NOMO-1 treated with DMSO at 0.1 percent for 48 hours (cell line): ENCODE measurements at regions not wholly inside any gene's neighbourhood (a gene's known extent, or its start where the extent isn't known, plus 50 kb on each side); places are given as distances from the start of the nearest gene placed in this dataset.

Experiments
- DNase-seq: peaks from one replicate; lab custom pipeline; 2025; ENCODE audit not compliant: unreplicated experiment; lab: John Stamatoyannopoulos, UW

DNA sequence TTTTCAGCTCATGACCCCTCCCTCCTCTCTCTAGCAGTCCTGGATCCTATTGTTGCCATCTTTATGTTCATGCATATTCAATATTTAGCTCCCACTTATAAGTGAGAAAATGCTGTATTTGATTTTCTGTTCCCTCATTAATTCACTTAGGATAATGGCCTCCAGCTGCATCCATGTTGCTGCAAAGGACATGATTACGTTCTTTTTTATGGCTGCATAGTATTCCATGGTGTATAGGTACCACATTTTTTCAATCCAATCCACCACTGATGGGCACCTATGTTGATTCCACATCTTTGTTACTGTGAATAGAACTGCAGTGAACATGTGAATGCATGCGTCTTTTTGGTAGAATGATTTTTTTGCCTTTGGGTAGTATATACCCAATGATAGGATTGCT, 188.4 kb downstream of the FOXL1 start:
- no peak for DNase-seq

GRCh38 chr16:86768228-86768791, 190.0 kb downstream of the FOXL1 start:
- no peak for DNase-seq

DNA sequence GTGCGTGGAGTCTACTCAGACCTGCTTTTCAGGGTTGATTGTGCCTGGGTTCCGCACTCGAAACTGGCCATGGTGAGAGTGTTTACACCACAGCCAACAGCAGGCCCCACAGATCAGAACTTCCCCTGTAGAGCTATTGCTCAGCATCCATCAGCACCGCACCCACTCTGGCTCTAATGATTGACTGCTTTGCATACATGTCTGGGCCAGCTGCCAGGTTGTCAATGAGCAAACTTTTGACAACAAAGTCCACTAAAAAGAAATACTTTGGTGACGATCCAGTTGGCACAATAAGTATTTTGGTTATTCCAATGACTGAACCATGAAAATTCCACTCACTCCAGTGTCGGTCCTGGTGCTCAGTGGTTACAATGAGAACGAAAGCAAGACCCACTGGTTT, 190.7 kb downstream of the FOXL1 start:
- DNase-seq: no peak

DNA sequence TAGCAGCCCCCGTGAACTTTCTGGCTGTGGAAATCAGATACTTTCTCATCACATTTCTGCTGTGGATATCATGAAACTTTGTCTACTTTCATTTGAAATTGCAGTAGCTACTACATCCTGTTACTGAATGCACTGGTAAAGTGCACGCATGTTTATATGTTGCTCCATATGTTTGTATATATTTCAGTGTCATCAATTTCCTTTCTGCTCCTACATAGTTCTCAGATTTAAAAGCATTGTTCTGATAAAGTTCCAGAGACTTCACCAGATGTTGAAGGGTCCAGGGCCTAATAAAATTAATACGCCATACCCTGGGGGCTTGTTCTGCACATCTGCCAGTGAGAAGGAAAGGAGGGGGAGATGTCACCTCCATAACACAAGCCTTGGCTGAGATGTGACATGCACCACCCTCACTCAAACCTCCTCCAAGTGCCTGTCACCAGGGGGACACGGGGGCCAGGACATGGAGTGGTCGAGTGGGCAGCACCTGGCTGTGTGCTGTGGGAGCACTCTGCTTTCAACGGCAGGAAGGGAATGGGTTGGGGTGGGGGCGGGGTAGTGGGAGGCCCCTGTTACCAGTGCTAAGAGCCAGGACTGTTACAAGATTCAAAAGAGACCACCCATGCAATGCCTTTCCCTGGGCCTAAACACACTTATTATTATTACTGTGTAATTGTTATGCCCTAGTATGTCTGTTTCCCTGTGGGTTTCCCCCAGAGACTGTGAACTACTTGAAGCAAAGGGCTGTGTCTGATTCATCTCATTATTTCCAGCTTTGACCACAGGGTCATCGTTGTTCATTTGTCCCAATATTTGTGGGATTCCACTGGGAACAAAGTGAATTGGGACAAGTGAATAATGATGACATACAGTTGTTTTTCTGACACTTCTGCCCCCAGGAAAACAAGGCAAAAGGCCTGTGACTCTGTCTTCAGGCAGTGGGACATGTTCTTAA, 193.4 kb downstream of the FOXL1 start:
- DNase-seq: no peak

DNA sequence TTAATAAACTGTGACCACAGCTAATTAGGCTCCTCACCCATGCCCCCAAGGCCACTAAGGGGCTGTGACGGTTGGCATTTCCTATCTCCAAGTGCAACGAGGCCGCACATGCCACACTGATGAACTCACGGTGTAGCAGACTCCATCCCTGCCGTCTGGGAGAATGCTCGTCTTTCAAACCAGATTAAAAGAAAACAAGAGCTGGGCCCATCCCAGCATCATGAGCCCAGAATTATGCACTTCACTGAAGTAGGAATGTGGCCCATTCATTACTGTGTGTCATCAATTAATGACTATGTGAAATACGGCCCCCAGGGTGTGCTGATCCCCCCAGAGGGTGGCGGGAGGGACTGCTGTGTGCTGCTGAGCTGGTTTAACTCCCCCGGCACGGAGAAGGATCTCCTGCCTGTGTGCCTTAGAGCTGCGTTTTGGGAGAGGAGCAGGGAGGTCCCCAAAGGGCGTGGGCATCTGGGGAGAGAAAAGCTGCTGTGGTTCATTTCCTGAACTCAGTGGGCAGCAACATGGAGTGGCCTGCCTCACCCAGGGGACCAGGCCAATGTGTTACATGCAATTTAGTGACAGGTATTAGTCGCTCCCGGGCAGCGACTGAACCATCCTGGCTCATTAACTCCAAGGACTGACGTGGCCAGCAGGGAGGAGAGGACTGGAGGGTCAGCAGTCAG, 194.5 kb downstream of the FOXL1 start:
- DNase-seq: no peak

DNA sequence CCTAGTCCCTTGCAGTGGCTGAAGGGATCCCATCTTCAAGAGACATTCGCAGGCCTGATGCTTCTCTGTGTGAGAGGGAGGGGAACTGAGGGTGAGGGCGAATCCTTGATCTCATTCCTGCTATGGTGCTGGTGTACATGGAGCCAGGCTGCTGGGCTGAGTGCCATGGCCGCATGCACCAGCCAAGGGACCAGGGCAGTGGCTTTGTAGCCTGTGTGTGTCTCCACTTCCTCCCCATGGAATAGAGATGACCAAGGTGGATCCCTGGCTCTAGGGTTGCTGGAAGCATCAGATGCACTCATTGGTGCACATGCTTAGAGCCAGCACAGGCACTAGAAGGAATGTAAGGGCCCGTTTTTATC, 195.0 kb downstream of the FOXL1 start:
- DNase-seq: no peak

DNA sequence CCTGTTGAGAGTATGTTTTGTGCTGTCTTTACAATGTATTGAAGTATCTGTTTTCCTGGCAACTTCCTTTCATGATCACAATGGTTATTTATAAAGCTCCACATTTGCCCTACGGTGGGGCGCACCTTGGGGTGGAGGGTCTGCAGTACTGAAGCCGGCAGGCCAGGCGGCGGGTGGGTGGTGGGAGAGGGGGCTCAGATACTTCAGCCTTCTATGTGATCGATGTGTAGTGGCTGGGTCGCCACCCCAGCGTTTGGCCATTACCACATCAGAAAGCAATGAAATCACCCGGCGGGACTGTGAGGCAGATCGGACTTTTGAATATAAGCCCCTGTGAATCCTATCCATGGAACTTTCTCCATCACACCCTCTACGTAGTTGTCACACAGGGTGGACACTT, 196.6 kb downstream of the FOXL1 start:
- DNase-seq: no peak

- DNase-seq: no peak
Measured at GRCh38 chr16:86775511-86775921, 197.2 kb downstream of the FOXL1 start.

GRCh38 chr16:86777381-86777946, 199.1 kb downstream of the FOXL1 start:
- no peak for DNase-seq

DNA sequence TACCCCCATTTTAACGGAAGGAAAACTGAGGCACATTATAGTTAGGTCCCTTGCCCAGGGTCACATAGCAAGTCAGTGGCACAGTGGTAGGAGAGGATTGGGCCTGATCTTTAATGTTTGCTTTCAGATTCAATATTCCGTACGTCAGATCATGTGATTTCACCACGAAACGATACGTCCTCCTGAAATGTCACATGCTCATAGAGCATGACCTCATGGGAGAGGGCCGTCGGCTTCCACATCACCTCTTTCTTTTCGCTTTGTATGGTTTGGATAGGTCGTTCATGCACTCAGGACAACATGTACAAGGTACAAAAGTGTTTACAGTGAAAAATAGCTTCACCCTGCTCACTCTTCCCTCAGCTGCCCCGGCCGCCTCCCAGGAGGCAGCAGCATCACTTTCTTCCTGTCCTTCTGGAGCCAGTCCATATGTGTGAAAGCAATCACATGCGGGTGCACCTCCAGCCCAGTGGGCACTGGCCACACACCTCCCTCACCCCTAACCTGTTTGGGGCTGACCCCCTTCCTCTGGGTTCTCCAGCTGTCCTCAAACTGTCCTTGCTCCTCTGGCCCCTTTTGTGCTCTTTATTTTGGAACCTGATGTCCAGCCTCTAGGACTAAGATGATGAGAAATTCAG, 199.9 kb downstream of the FOXL1 start:
- DNase-seq: no peak

GRCh38 chr16:86778978-86779377, 200.6 kb downstream of the FOXL1 start:
- DNase-seq: no peak

DNA sequence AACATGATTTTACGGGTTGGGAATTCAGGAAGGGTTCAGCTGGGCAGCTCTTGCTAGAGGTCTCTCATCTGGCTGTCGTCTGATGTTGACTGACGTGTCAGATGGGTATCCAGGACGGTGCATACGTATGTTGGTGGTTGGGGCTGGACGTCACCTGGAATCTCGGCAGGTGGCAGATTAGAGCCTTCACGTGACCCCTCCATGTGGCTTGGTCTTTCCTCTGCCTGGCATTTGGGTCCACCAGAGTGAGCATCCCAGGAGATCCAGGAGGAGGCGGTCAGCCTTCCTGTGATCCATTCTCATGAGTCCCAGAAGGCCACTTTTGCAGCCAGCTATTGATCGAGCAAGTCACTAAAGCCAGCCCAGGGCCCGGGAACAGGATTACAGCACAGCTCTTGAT, 202.7 kb downstream of the FOXL1 start:
- DNase-seq: no peak

GRCh38 chr16:86783636-86784626, 205.6 kb downstream of the FOXL1 start:
- DNase-seq: no peak

GRCh38 chr16:86786338-86786737, 208.0 kb downstream of the FOXL1 start:
- DNase-seq: no peak

DNA sequence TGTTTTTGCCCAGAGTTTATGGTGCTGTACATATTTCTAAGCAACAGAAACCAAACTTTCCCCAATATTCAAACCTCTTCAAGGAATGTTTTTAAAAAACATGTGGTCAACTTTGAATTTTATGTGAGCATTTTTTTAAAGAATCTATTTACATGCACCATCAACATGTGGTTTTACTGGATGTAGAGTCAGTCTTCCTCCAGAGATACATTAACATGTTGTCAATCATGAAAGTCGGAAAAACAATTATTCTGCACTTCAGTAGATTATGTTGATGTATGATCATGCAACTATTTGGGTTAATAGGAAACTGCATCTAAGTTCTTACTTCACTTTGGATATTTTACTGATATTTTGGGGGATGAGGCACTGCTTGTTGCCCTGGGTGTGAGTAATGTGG, 208.6 kb downstream of the FOXL1 start:
- no peak for DNase-seq

GRCh38 chr16:86787538-86787937, 209.2 kb downstream of the FOXL1 start:
- DNase-seq: no peak

GRCh38 chr16:86789621-86790051, 211.3 kb downstream of the FOXL1 start:
- no peak for DNase-seq

GRCh38 chr16:86791287-86792035, 213.1 kb downstream of the FOXL1 start:
- DNase-seq: no peak

DNA sequence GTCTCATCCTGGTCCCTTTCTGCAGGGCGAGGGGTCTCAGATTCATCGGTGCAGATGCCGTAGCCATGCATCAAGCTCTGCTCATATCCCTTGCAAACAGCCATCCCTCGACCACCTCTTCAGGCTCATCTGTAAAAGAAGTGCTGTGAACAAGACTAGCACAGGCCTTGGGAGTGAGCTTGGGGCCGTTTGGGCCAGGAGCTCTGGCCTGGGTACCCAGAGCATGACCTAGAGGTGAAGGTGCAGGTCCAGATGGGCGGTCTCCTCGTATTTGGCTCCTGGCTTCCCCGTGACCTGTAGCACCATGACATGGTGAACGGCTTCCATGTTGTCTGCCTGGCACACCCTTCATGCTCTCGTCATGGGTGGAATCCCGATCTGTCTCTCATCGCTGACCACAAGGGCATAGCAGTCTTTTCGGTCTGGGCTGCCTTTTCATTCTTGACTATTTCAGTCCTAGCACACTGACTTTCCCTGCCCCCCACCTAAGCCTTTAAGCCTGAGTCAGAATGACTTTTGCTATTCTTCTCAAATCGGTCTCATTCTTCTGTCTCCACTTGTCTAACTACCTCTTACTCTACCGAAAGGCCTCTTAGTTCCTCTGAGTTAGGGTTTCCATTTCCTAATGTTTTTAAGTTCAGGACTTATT, 216.0 kb downstream of the FOXL1 start:
- no peak for DNase-seq
